H9 (cell line): ENCODE measurements at regions not wholly inside any gene's neighbourhood (a gene's known extent, or its start where the extent isn't known, plus 50 kb on each side); places are given as distances from the start of the nearest gene placed in this dataset.

Experiments used
- DNase-seq: peaks from one replicate; pipeline ENCODE4 v3.0.0-alpha.2; 2017
- H2AFZ ChIP-seq: one replicate; pipeline ENCODE4 v1.6.1; 2013; ENCODE audit warnings: mild to moderate bottlenecking, low read length, control low read depth, moderate library complexity
- H2AK5ac ChIP-seq: 2 replicates; pipeline ENCODE4 v1.6.1; 2013; ENCODE audit warnings: low read length, control low read depth, mixed read lengths; ENCODE audit not compliant: insufficient read length
- H2BK120ac ChIP-seq: one replicate; pipeline ENCODE4 v1.6.1; 2013; ENCODE audit warnings: low read depth, mild to moderate bottlenecking, low read length, control low read depth, inconsistent platforms; ENCODE audit not compliant: poor library complexity, severe bottlenecking
- H2BK12ac ChIP-seq: 2 replicates; pipeline ENCODE4 v1.6.1; 2013; ENCODE audit warnings: low read length, control low read depth, mixed read lengths, low read depth; ENCODE audit not compliant: insufficient read length
- H2BK15ac ChIP-seq: 2 replicates; pipeline ENCODE4 v1.6.1; 2013; ENCODE audit warnings: low read depth, low read length, control low read depth
- H2BK20ac ChIP-seq: one replicate; pipeline ENCODE4 v1.6.1; 2013; ENCODE audit warnings: low read depth, mild to moderate bottlenecking, low read length, control low read depth, inconsistent platforms; ENCODE audit not compliant: poor library complexity, severe bottlenecking
- H2BK5ac ChIP-seq: 2 replicates; pipeline ENCODE4 v1.6.1; 2013; ENCODE audit warnings: low read length, control low read depth, mixed read lengths; ENCODE audit not compliant: insufficient read length
- H3K14ac ChIP-seq: 2 replicates; pipeline ENCODE4 v1.6.1; 2013; ENCODE audit warnings: low read length, control low read depth; ENCODE audit not compliant: insufficient read depth
- H3K18ac ChIP-seq: 2 replicates; pipeline ENCODE4 v1.6.1; 2013; ENCODE audit warnings: low read depth, mild to moderate bottlenecking, mixed read lengths, low read length, control low read depth; ENCODE audit not compliant: insufficient read length
- H3K23ac ChIP-seq: 2 replicates; pipeline ENCODE4 v1.6.1; 2013; ENCODE audit warnings: low read length, control low read depth, mixed read lengths, low read depth; ENCODE audit not compliant: insufficient read length
- H3K23me2 ChIP-seq: 2 replicates; pipeline ENCODE4 v1.6.1; 2013; ENCODE audit warnings: low read depth, mild to moderate bottlenecking, mixed read lengths, low read length, control low read depth; ENCODE audit not compliant: insufficient read length, poor library complexity, severe bottlenecking
- H3K27ac ChIP-seq: 2 replicates; pipeline ENCODE4 v1.5.1; 2013; ENCODE audit warnings: low read length, control low read depth, mixed read lengths, low read depth; ENCODE audit not compliant: insufficient read length
- H3K27me3 ChIP-seq: 2 replicates; pipeline ENCODE4 v1.6.1; 2013; ENCODE audit warnings: low read length, control low read depth, inconsistent platforms; ENCODE audit not compliant: insufficient read depth
- H3K4ac ChIP-seq: 2 replicates; pipeline ENCODE4 v1.6.1; 2013; ENCODE audit warnings: low read depth, mild to moderate bottlenecking, control low read depth, inconsistent platforms, low read length, moderate library complexity
- H3K4me1 ChIP-seq: 2 replicates; pipeline ENCODE4 v1.6.1; 2013; ENCODE audit warnings: low read length, control low read depth, inconsistent platforms; ENCODE audit not compliant: insufficient read depth
- H3K4me2 ChIP-seq: 2 replicates; pipeline ENCODE4 v1.6.1; 2013; ENCODE audit warnings: low read length, control low read depth, mixed read lengths; ENCODE audit not compliant: insufficient read length, insufficient read depth
- H3K56ac ChIP-seq: 2 replicates; pipeline ENCODE4 v1.6.1; 2013; ENCODE audit warnings: low read depth, mild to moderate bottlenecking, mixed read lengths, low read length, control low read depth; ENCODE audit not compliant: insufficient read length
- H3K79me1 ChIP-seq: 2 replicates; pipeline ENCODE4 v1.6.1; 2013; ENCODE audit warnings: low read depth, mild to moderate bottlenecking, moderate library complexity, low read length, control low read depth, inconsistent platforms; ENCODE audit not compliant: insufficient read depth, poor library complexity, severe bottlenecking
- H3K79me2 ChIP-seq: 2 replicates; pipeline ENCODE4 v1.6.1; 2013; ENCODE audit warnings: low read length, control low read depth, inconsistent platforms; ENCODE audit not compliant: insufficient read depth
- H3K9ac ChIP-seq: 2 replicates; pipeline ENCODE4 v1.6.1; 2013; ENCODE audit warnings: low read length, control low read depth, mixed read lengths; ENCODE audit not compliant: insufficient read length; ENCODE audit errors: extremely low read depth
- H3K9me3 ChIP-seq: one replicate; pipeline ENCODE4 v1.6.1; 2013; ENCODE audit warnings: low read depth, low read length, inconsistent platforms; ENCODE audit not compliant: control insufficient read depth
- H3T11ph ChIP-seq: one replicate; pipeline ENCODE4 v1.6.1; 2013; ENCODE audit warnings: mild to moderate bottlenecking, low read length, control low read depth, inconsistent platforms
- H4K20me1 ChIP-seq: one replicate; pipeline ENCODE4 v1.6.1; 2013; ENCODE audit not compliant: control insufficient read depth, insufficient read length, insufficient read depth
- H4K5ac ChIP-seq: 2 replicates; pipeline ENCODE4 v1.6.1; 2013; ENCODE audit warnings: low read depth, mild to moderate bottlenecking, mixed read lengths, low read length, control low read depth; ENCODE audit not compliant: insufficient read length
- H4K8ac ChIP-seq: replicated peaks from 2 replicates; pipeline ENCODE4 v1.6.1; 2013; ENCODE audit warnings: low read length, control low read depth, mixed read lengths, low read depth; ENCODE audit not compliant: insufficient read length
- H4K91ac ChIP-seq: 2 replicates; pipeline ENCODE4 v1.6.1; 2013; ENCODE audit warnings: low read depth, mild to moderate bottlenecking, moderate library complexity, mixed read lengths, low read length, control low read depth; ENCODE audit not compliant: insufficient read length
- H3K27ac Mint-ChIP-seq, 3 experiments: 2 replicates in 2 of 3; 3 replicates in 1 of 3; pipeline ENCODE4 v1.8.0; 2020 to 2021; ENCODE audit warnings: mixed read lengths in 3 of 3, mild to moderate bottlenecking in 1 of 3, moderate library complexity in 1 of 3
- H3K27me3 Mint-ChIP-seq: 2 replicates; pipeline ENCODE4 v1.8.0; 2021; ENCODE audit warnings: low read depth, mild to moderate bottlenecking, moderate library complexity, mixed read lengths
- H3K36me3 Mint-ChIP-seq, 3 experiments: 2 replicates in 2 of 3; 3 replicates in 1 of 3; pipeline ENCODE4 v1.8.0; 2020 to 2021; ENCODE audit warnings: low read depth in 3 of 3, mixed read lengths in 3 of 3; ENCODE audit not compliant: insufficient read depth in 1 of 3
- H3K4me1 Mint-ChIP-seq, 2 experiments: 2 replicates each; pipeline ENCODE4 v1.8.0; 2020; ENCODE audit warnings: mixed read lengths in 2 of 2
- H3K4me3 Mint-ChIP-seq, 2 experiments: 2 replicates in 1 of 2; 3 replicates in 1 of 2; pipeline ENCODE4 v1.8.0; 2020 to 2021; ENCODE audit warnings: mild to moderate bottlenecking in 2 of 2, mixed read lengths in 2 of 2, moderate library complexity in 1 of 2
- H3K9me3 Mint-ChIP-seq, 2 experiments: 2 replicates in 1 of 2; 3 replicates in 1 of 2; pipeline ENCODE4 v1.8.0; 2020; ENCODE audit warnings: mild to moderate bottlenecking in 2 of 2, mixed read lengths in 2 of 2, moderate library complexity in 1 of 2
- CTCF ChIP-seq: fragments of 200-600 bp; sonication (generic); conservative IDR thresholded peaks from 3 replicates; pipeline ENCODE4 v1.8.0; 2021; ENCODE audit warnings: antibody characterized with exemption, mild to moderate bottlenecking
- WGBS: extraction: QIAGEN DNeasy Blood & Tissue Kit; methylation state at CpG from one replicate; pipeline ENCODE4 v1.1.7; 2013; ENCODE audit warnings: missing lambda C conversion rate, low lambda C conversion rate, mixed read lengths; ENCODE audit not compliant: insufficient read length; ENCODE audit errors: extremely low coverage; 5-methylcytosine and 5-hydroxymethylcytosine counted together

GRCh38 chr17:77782611-77783010 is 175.9 kb upstream of the TNRC6C start:
- Histone ChIP-seq H3K56ac (no peak overlapping the region), H3K9me3 (no peaks in the 10 kb centered on the region), H4K91ac (no peak overlapping the region), H4K20me1 (no peaks in the 10 kb centered on the region), H2BK120ac (no peak overlapping the region), H2BK12ac (no peak overlapping the region), H2AFZ (no peak overlapping the region), H4K8ac (no peak overlapping the region), H2BK5ac (no peak overlapping the region), H3K9ac (no peak overlapping the region), H3K79me1 (no peaks in the 10 kb centered on the region), H4K5ac (no peak overlapping the region), H3K4me1 (peaks cover 12% of the 10 kb centered on the region; the same call in 1 of the 2 replicates), H2BK20ac (no peak overlapping the region), H2BK15ac (no peak overlapping the region), H3K14ac (no peak overlapping the region; the same call in 1 of the 2 replicates), H3K18ac (no peak overlapping the region), H3K4ac (no peak overlapping the region), H3K79me2 (no peaks in the 10 kb centered on the region), H3K23me2 (no peaks in the 10 kb centered on the region), H3K27ac (no peak overlapping the region), H3K4me2 (no peak overlapping the region), H3K27me3 (peaks cover 55% of the 10 kb centered on the region; the same call in 1 of the 2 replicates), H3K23ac (no peak overlapping the region), H2AK5ac (no peak overlapping the region), H3T11ph (no peak overlapping the region)
- Mint-ChIP-seq H3K36me3 (peaks cover under 1 to 2% (median 2%) of the 10 kb centered on the region in 3 experiments; a peak in 6 of 7 replicates), H3K27ac (no peak overlapping the region; a peak in 1 of 7 replicates), H3K4me3 (no peak overlapping the region), H3K9me3 (peaks cover 3 to 6% of the 10 kb centered on the region in 2 experiments; a peak in 4 of 5 replicates), H3K27me3 (peaks cover 94% of the 10 kb centered on the region), H3K4me1 (peaks cover 44 to 47% of the 10 kb centered on the region in 2 experiments)
- no peak for DNase-seq
- WGBS: no CpG with 5 or more reads among the region's 14 CpGs
- no peak for TF ChIP-seq CTCF
